GM12891 (cell line): ENCODE measurements at regions not wholly inside any gene's neighbourhood (a gene's known extent, or its start where the extent isn't known, plus 50 kb on each side); places are given as distances from the start of the nearest gene placed in this dataset.

ENCODE experiments used
- DNase-seq: peaks from one replicate; pipeline ENCODE4 v3.0.0; 2011; ENCODE audit warnings: low spot score; ENCODE audit not compliant: insufficient read length
- FAIRE-seq: peaks from 2 replicates; lab custom pipeline; 2011; peaks lifted over from hg19 to GRCh38; lab: Jason Lieb, UNC
- PAX5 ChIP-seq: IDR thresholded peaks from 2 replicates; pipeline ENCODE4 v1.6.1; 2011; ENCODE audit warnings: low read length, moderate library complexity, mild to moderate bottlenecking; ENCODE audit not compliant: insufficient read depth, severe bottlenecking
- POLR2A ChIP-seq: IDR thresholded peaks from 2 replicates; pipeline ENCODE4 v1.6.1; 2011; ENCODE audit warnings: low read depth, low read length, control low read depth
- POLR2AphosphoS5 ChIP-seq: IDR thresholded peaks from 2 replicates; pipeline ENCODE4 v1.6.1; 2011; ENCODE audit warnings: low read depth, low read length, control low read depth
- POU2F2 ChIP-seq: IDR thresholded peaks from 2 replicates; pipeline ENCODE4 v1.6.1; 2011; ENCODE audit warnings: low read depth, mild to moderate bottlenecking, control low read depth, low read length, moderate library complexity
- SPI1 ChIP-seq: IDR thresholded peaks from 2 replicates; pipeline ENCODE4 v1.6.1; 2011; ENCODE audit warnings: low read depth, low read length, control low read depth
- TAF1 ChIP-seq: IDR thresholded peaks from 2 replicates; pipeline ENCODE4 v1.6.1; 2011; ENCODE audit warnings: low read depth, low read length, control low read depth

- TF ChIP-seq POU2F2 = no peak
- TF ChIP-seq POLR2A = no peak
- TF ChIP-seq PAX5 = no peak
- no peak for TF ChIP-seq TAF1
- TF ChIP-seq POLR2AphosphoS5 = no peak
- TF ChIP-seq SPI1 = no peak
- FAIRE-seq (no peak), DNase-seq (no peak)
Measured at GRCh38 chr12:129959889-129960288, 56.1 kb upstream of the TMEM132D start.

- TF ChIP-seq PAX5 = no peak
- FAIRE-seq (no peak), DNase-seq (no peak)
Measured at GRCh38 chr12:129961091-129961490, 57.3 kb upstream of the TMEM132D start.

DNA sequence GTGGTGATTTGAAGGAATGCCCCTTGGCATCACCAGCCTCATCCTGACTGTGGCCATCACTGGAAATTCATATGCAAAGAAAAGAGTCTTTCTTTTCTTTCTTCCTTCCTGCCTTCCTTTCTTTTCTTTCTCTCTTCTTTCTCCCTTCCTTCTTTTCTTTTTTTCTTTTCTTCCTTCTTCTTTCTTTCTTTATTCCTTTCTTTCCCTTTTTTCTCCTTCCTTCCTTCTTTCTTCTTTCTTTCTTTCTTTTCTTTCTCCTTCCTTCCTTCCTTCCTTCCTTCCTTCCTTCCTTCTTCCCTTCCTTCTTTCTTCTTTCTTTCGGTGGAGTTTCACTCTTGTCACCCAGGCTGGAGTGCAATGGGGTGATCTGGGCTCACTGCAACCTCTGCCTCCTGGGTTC, 58.0 kb upstream of the TMEM132D start:
- TF ChIP-seq POU2F2 = no peak
- no peak for TF ChIP-seq SPI1
- no peak for TF ChIP-seq POLR2AphosphoS5
- TF ChIP-seq POLR2A = no peak
- no peak for TF ChIP-seq TAF1
- TF ChIP-seq PAX5 = no peak
- no peak for FAIRE-seq
- DNase-seq = no peak

DNA sequence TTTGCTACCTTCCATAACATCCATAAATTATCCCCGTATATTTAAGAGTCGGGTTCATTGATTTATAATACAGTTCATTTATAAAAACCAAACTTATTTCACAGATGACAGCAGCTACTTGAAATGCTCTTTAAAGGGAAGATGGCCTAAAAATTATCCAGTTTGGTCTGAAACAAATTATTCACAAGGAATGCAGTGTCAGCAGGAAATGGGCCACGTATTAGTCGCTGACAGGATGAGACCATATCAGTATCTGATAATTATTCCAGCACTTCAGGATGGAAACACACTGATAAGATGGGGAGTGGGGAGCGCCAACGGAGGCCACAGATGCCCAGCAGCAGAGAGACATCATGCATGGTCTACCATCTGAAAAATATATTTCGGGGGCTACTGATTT, 60.5 kb upstream of the TMEM132D start:
- no peak for FAIRE-seq
- TF ChIP-seq POLR2A = no peak
- no peak for TF ChIP-seq TAF1
- DNase-seq = no peak

DNA sequence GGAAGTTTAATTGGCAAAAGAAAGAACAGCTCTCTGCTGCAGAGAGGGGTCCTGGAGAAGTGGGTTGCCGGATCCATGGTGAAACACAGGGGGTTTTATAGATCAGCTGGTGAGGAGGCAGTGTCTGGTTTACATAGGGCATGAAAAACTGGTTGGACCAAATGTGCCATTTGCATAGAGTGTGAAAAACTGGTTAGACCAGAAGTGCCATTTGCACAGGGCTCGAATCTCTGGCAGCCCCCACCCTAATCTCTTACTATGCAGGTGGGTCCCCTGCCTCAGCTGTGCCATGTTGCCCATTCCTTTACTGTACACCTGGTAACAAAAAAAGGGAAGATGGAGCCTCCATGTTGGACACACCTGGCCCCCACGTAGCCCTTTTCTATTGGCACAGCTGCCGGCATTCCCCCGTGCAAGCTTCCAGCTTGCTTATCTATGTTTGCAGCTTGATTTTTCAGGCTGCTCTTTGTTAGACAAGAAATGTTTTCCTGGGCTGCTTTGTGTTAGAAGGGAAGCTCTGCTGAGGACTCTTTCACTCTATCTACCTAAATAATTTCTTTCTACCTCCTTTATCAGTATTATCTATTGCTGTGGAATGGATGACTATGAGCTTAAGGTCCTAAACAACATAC, 61.1 kb upstream of the TMEM132D start:
- FAIRE-seq (no peak), DNase-seq (no peak)
- no peak for TF ChIP-seq POLR2A
- no peak for TF ChIP-seq TAF1
- no peak for TF ChIP-seq POU2F2
- TF ChIP-seq SPI1 = no peak

- FAIRE-seq (no peak), DNase-seq (no peak)
- TF ChIP-seq TAF1 = no peak
- TF ChIP-seq POLR2A = no peak
- TF ChIP-seq PAX5 = no peak
- no peak for TF ChIP-seq POLR2AphosphoS5
- TF ChIP-seq SPI1 = no peak
- no peak for TF ChIP-seq POU2F2
Measured at GRCh38 chr12:129966146-129966995, 62.5 kb upstream of the TMEM132D start.

- no peak for FAIRE-seq
- no peak for TF ChIP-seq POLR2A
- no peak for TF ChIP-seq POLR2AphosphoS5
- TF ChIP-seq PAX5 = no peak
- TF ChIP-seq TAF1 = no peak
- no peak for TF ChIP-seq SPI1
- TF ChIP-seq POU2F2 = no peak
- no peak for DNase-seq
Measured at GRCh38 chr12:129971721-129972120, 67.9 kb upstream of the TMEM132D start.

- no peak for FAIRE-seq
- no peak for TF ChIP-seq PAX5
- TF ChIP-seq TAF1 = no peak
- no peak for TF ChIP-seq SPI1
- no peak for TF ChIP-seq POLR2A
- TF ChIP-seq POLR2AphosphoS5 = no peak
- TF ChIP-seq POU2F2 = no peak
- no peak for DNase-seq
Measured at GRCh38 chr12:129973236-129973961, 69.6 kb upstream of the TMEM132D start.

GRCh38 chr12:129984106-129984505, 80.3 kb upstream of the TMEM132D start:
- TF ChIP-seq POU2F2 = no peak
- no peak for TF ChIP-seq TAF1
- no peak for TF ChIP-seq SPI1
- no peak for TF ChIP-seq PAX5
- no peak for TF ChIP-seq POLR2A
- no peak for TF ChIP-seq POLR2AphosphoS5
- DNase-seq (no peak), FAIRE-seq (no peak)
